Activated CD8-positive, alpha-beta memory T cell treated with anti-CD3 and anti-CD28 coated beads, Interleukin-2, amount 50 U/mL, for 24 hours (primary cell): ENCODE measurements at regions not wholly inside any gene's neighbourhood (a gene's known extent, or its start where the extent isn't known, plus 50 kb on each side); places are given as distances from the start of the nearest gene placed in this dataset.
A peak's percentile ranks its signal among the peaks of the same experiment; 100 is the strongest.
"Not testable (repeated sequence)": the region's sequence is repeated elsewhere in the genome, so short reads cannot be mapped to it uniquely, and the experiment has no call there.

Experiments
- DNase-seq: peaks from one replicate; pipeline ENCODE4 v3.0.0-alpha.2; 2020; ENCODE audit errors: extremely low read depth

GRCh38 chr13:40355126-40355724 is 311.2 kb downstream of the FOXO1 start:
- DNase-seq: no peak

- no peak for DNase-seq
Measured at GRCh38 chr13:40356011-40356410, 310.4 kb downstream of the FOXO1 start.

GRCh38 chr13:40356458-40356857 is 310.0 kb downstream of the FOXO1 start:
- not testable (repeated sequence) for DNase-seq

GRCh38 chr13:40362502-40362901 is 303.9 kb downstream of the FOXO1 start:
- DNase-seq: no peak

GRCh38 chr13:40363653-40364052 is 302.8 kb downstream of the FOXO1 start:
- no peak for DNase-seq

- DNase-seq: no peak
Measured at GRCh38 chr13:40366119-40366518, 300.3 kb downstream of the FOXO1 start.

- no peak for DNase-seq
Measured at GRCh38 chr13:40368127-40368891, 298.1 kb downstream of the FOXO1 start.

GRCh38 chr13:40370661-40371060 is 295.8 kb downstream of the FOXO1 start:
- no peak for DNase-seq

- no peak for DNase-seq
Measured at GRCh38 chr13:40371531-40372125, 294.8 kb downstream of the FOXO1 start.

- peak; percentile 31 for DNase-seq
Measured at GRCh38 chr13:40373608-40374007, 292.8 kb downstream of the FOXO1 start.

- no peak for DNase-seq
Measured at GRCh38 chr13:40375489-40376171, 290.8 kb downstream of the FOXO1 start.

GRCh38 chr13:40376296-40376849 is 290.1 kb downstream of the FOXO1 start:
- no peak for DNase-seq

GRCh38 chr13:40376867-40377535 is 289.4 kb downstream of the FOXO1 start:
- DNase-seq: no peak

GRCh38 chr13:40377783-40378182 is 288.7 kb downstream of the FOXO1 start:
- DNase-seq: peak; percentile 18

GRCh38 chr13:40379196-40379595 is 287.2 kb downstream of the FOXO1 start:
- DNase-seq: no peak

GRCh38 chr13:40379794-40380578 is 286.5 kb downstream of the FOXO1 start:
- DNase-seq: no peak

GRCh38 chr13:40381935-40382764 is 284.3 kb downstream of the FOXO1 start:
- DNase-seq: no peak

GRCh38 chr13:40383132-40383531 is 283.3 kb downstream of the FOXO1 start:
- no peak for DNase-seq

GRCh38 chr13:40383885-40384284 is 282.6 kb downstream of the FOXO1 start:
- no peak for DNase-seq
